ENCODE measurements at regions not wholly inside any gene's neighbourhood (a gene's known extent, or its start where the extent isn't known, plus 50 kb on each side); places are given as distances from the start of the nearest gene placed in this dataset.

DNA sequence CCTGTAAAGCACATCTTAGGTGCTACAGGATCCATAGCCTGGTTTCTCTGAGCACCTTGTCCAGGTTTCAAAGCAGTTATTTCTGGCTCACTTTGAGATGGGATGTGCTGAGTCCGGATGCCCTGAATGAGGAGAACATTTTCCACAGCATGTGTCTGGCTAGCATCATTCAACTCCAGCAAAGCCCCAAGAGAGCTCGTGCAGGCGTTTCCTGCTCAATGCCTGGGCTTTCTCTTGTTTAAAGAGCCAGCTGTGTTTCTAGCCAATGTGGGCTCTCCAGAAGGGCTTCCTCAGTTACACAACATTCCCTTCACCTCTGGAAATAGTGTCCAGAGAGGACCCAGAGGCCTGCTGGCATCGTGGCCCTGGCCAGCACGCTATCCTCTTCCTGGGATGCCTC is 411.7 kb downstream of the DMAC1 start:
- DNase-seq, result no peak

DNA sequence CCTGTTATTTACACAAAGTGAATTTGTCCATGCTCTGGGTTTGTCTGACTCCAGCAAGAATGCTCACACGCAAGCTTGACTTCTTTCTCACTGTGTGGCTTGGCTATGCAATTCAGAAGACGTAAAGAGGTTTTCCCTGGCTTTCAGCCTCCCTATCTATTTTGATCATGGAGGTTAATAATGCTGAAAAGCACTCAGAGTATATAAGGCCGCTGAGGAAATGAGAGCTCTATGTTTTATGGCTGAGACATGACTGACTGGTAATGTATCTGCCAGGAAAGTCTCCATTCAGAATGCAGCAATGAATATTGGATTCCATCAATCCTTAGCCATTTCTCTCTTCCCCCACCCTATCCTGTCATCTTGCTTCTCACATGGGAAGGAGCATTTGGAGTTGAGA is 417.3 kb downstream of the DMAC1 start:
- no peak for DNase-seq

DNA sequence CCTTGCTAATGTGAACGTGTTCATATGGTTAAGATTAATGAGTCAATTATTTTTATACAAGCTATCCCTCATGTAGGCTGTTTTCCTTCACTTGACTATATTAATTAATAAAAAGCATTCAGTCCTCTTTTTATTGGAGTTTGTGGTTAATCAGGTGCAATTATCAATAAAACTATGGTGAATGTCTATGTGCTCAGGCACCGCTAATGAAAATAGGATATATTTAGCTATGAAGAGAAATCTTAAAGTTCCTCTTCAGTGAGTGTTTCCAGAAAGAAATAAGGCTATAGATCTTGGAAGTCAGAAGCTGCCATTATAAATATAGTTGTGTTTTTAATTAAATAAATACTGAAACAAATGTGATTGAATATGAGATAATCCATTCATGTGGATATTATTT is 422.1 kb downstream of the DMAC1 start:
- DNase-seq, result no peak

DNA sequence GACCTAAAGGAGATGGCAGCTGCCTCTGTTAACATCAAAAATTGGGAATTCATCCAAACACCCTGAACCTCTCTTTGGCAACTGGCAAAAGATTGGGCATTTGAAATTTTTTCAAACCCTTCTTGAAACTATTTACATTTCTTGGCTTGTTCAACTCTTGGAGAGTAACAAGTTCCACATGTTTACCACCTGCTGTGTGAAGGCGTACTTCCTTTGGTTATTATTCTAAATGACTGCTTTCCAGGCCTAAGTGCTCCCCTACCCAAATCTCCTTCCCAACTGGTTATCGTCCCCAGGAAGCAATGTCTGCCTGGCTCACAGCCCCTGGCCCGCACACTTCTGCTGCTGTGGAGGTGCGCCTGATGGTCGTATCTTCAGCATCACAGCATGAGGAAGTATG is 422.7 kb downstream of the DMAC1 start:
- DNase-seq, result no peak

DNA sequence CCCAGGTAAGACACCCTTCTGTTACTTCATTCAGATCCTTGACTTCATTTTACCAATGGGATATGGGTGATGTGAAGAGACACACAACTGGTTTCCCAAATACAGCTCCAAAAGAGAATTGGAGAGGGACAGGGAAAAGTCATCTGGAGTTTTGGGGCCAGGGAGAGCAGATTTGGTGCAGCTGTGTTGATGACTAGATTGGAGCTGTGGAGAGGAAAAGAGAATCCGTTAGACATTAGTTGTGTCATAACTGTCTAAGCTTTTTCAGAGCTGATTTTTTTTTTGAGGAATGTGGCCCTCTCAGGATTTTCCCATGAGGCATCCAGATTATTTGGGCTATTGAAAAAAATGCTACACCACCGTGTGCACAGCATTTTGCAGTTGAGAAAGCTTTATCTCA is 423.4 kb downstream of the DMAC1 start:
- no peak for DNase-seq

DNA sequence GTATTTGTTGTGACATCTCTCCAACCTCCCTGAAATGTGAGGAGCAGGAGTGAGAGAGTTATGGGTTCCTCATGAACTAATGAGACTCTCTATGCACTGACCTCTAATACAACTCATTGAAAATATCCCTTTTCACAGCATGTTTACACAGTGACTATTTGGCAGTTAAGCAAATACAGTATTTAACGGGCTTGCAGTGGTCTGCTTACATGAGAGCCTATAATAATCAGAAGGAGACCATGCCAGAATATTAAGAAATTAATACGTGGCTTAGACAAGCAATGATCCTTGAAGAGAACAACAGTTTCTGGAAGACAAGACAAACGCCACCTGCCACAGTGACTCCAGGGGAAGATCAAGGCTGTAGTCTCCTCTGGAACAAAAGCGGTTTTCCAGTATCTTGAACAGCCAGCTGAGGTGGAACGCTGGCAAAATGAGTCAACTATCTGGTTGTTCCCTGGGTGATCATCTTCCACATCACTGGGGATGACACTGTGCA is 424.5 kb downstream of the DMAC1 start:
- no peak for DNase-seq

DNA sequence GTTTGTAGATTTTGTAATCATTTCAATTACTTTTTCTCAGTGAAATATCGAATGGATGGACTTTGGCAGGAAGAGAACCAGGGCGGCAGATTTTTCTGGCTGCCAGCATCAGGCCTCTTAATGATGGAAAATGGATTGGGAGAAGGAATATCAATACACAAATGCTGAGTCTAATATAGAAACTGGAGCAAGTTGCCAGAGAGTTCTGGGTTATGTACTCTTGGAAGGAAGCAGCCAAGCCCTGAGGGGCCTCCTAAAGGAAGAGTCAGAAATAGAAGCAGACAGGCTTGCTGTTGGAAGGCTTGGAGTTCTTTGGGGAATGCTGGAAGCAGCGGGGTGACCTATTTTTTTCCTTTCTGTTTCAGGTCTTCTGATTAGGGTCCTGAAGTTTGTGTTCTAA is 428.6 kb downstream of the DMAC1 start:
- DNase-seq, result no peak

DNA sequence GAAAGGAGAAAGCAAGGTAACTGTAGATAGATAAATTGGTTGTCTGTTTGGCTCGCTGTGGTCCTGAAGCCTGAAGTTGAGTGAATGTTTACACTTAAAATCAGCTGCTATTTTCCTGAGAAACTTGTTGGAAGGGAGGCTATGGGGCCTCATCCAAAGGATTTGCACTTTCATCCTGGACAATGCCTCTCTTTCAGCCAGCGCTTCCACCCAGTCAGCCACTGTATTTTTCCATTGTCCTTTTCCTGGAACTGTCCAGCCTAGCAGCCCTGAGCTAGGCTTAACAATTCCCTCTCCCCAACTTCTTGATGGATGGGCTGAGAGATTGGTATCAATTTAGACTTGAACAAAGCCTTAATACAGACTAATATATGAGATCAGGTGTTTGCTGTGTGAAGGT is 429.2 kb downstream of the DMAC1 start:
- DNase-seq, result no peak

DNA sequence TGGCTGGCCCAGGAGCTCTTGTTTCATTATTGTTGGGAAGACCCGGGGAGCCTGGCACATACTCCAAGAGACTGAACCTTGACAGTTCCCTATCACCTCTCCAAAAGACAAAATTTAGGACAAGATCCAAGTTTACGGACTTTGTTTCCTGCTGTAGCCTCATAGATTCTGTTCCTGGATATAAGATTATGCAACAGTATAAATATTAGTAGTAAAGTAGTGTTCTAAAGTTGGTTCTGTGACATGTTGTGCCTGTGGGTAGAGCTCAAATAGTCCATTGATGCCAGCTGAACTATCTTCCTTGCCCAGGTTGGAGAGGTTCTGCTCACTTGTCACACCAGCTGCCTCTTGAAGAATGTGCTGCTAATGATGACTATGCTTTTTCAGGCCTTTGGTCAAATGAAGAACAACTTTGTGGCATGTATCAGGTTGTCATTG is 430.2 kb downstream of the DMAC1 start:
- DNase-seq, result no peak

DNA sequence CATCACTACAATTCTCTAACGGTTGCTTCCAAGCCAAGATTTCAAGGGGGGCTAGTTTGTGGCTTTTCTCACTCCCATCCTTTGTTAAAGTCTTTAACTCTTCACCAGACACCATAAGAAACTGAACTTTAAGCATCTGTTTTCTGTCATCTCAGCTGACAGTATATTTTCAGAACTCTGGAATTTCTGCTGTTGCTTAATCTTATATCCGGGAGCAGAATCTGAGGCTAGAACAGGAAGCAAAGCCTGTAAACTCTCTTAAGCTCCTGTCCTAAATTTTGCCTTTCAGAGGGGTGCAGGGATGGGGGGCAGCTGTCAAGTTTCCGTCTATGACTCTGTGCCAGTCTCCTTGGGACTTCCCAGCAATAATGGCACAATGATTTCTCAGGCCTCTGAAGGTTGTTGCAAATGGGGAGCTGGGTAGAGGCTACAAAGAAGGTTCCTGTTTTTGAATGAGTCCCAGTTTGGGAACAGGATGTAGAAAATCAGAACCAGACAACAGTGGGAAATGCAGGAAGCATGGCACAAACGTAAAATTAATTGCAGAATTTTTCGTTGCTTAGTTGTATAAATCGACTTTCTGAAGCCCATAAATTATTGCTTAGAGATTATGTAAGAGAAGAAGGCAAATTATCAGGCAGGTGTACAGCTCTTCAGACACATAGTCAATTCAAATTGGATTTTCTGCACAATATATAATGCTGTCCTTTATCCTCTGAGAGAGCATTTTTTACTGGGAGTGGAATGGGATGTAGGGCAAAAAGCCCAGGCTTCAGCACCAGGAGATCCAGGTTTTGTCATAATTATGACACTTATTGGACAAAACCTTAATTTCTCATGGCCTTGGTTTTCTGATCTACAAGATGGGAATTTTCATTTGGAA is 430.9 kb downstream of the DMAC1 start:
- no peak for DNase-seq

DNA sequence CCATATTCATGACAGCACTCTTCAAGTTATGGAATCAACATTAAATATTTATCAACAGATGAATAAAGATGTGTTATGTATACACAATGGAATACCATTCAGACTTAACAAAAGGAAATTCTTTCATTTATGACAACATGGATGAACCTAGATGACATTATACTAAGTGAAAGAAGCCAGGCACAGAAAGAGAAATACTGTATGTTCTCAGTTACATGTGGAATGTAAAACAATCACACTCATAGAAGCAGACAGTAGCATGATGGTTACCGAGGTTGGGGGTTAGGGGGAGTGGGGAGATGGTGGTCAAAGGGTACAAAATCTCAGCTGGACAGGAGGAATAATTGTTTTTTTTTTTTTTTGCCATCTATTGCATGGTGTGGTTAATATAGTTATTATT is 431.9 kb downstream of the DMAC1 start:
- DNase-seq, result no peak

DNA sequence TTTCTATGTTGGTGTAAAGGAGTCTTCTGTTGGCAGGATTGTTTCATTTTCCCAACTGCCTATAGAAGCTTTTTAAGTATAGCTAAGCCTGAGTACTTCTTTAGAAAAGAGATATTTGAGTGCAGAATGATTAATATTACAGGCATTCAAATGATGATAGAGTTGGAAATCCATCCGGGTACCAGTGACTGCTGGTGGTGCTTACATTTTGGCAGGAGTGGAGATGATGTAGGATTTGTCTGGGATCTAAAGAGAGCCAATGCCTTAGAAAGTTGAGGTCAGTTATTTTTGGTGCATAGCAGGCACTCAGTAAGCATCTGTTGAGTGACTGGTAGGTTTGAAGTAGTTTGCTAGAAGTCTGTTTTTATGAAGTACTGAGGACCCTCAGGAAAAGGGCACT is 433.5 kb downstream of the DMAC1 start:
- DNase-seq, result no peak

DNA sequence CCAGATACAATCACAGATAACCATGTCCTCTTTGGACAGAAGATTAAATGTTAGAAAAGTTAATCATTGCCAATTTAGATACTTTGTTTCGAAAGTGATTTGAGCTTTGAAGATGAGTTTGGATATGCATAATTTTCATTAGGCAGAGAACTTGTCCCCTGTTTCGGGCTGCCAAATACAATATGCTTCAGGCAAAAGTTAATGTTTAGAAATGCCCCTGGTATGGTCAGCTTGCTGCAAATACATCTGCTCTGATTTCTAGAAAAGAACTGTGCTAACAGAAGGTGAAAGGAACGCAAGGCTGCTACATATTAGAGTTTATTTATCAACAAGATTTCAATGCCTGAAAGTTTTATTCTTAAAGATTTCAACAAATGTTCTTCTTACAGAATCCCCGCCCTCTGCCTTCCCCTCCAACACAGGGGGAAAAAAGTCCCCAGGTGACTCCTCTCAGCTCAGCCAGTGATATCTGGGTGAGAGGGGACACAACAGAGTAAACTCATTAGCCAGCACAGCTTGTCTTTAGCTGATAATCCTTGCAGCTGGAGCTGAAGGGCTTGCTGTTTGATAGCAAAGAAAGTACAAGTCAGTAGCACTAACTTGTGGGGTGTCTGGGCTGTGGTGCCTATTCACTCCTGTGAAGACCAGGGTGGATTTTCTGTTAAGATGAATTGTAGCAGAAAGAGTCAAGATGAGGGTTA is 435.7 kb downstream of the DMAC1 start:
- DNase-seq, result no peak

DNA sequence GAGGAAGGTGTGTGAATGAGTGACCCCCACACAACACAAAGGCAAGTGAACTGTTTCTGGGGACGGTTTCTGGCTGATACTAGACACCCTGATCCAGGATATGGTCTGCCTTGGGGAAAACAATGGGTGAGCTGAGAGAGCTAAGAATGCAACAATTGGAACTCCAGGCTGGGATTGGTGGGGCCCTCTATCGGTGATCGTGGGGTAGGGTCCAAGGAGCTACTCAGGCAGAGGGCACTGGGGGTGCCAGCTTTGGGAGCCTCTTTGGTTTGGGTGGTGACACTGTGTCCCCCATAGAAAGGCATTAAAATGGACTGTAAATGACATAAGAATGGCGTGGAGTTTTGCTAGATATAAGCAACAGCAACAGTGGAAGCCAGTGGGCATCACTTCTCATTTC is 439.1 kb downstream of the DMAC1 start:
- no peak for DNase-seq

DNA sequence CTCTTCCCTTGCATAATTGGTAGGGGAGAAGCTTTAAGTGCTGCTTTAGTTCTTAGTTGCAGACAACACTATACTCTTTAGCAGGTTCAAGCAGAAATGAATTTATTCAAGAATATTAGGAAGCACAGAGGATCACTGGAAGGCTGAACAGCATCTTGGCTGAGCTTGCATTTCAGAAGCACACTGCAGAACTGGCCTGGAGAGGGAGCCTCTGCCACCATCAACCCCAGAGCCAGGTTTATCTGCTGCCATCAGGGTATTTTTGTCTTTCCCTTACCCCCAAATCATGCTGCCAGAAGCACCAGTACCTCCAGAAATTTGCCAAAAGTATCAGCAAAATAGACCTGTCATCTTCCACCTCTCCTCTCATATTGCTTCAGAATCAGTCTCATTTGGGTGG is 440.7 kb downstream of the DMAC1 start:
- no peak for DNase-seq

DNA sequence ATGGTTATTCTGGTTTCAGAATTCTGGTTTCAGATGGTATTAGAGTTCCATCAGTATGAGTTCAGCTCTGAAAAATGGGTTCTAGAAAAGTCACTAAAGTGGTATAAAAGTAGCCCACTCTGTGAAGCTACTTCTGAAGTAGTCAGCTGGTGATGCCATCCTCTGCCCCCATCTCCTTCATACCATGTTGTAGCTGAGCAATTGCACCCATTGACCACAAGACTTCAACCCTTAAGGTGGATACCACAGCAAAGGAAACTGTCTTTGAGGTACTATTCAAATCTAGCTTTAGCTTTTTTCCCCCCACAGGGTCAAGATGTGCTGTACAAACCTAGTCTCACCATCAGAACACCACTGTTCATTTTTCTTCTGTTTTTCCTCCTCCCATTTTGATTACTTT is 444.9 kb downstream of the DMAC1 start:
- DNase-seq, result no peak

DNA sequence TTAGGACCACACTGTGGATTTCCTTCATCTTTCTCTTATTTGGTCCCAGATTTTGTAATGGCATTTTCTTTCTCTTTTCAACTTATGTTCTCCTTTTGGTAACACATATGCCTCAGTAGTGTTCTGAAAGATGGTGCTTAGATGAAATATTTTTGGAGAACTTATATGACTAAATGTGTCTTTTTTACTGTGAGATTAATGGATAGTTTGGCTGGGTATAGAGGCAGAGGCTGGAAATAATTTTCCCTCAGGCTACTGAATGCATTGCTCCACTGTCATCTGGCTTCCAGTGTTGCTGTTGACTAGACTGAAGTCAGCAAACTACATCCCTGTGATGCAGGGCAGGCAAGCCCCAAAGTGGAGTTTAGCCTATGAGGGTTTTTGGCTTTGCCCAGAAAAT is 450.9 kb downstream of the DMAC1 start:
- DNase-seq, result no peak

DNA sequence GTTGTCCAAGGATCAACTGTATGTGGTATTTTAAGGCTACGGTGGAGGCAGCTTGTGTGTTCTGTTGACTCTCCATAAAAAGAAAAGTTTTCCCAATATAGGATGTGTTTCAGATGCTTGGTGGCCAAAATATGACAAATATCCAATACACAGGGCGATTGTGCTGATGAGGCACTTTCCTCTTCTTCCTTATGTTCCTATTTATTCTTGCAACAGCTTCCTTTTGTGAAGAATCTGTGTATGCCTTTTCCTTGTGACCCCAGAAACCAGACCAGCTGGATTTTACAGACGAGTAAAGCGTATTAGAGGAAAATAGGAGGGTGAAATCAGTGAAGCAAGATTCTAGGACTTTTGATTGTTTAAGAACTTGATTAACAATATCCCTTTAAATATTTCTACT is 452.0 kb downstream of the DMAC1 start:
- DNase-seq, result no peak

DNA sequence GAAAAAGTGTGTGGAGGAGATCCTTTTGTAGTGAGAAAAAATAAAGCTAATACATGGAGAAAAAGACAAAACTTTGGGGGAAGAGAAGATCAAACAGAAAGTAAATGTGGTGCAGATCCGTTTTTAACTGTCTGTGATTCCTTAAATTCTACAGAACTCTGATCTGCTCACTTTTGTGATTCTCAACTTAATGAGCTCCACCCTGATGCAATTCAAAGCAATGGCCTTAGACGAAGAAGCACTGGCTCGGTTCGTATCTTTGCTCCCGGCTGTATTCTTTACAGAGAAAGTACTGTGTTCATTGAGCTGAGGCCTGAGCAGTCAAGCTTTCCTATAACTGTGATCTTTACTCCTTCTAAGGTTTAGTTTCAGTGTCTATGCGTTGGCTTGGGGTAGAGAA is 453.4 kb downstream of the DMAC1 start:
- no peak for DNase-seq

DNA sequence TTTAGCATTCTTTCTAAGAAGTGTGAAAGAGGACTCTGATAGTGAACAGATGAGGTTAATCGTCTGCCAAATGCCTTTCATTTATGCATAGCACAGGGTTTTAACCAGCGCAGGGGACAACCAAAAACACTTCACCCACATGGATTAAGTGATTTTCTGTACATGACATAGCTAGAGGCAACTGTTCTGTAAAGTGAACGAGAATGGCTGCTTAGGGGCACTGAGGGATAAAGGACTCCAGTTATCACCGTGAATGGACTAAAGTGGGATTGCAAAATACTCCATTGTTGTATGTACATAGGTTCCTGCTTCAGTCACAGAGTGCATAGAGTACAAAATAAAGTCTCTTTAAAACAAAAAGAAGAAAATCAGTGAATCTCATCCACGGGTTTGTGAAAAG is 456.8 kb downstream of the DMAC1 start:
- no peak for DNase-seq

DNA sequence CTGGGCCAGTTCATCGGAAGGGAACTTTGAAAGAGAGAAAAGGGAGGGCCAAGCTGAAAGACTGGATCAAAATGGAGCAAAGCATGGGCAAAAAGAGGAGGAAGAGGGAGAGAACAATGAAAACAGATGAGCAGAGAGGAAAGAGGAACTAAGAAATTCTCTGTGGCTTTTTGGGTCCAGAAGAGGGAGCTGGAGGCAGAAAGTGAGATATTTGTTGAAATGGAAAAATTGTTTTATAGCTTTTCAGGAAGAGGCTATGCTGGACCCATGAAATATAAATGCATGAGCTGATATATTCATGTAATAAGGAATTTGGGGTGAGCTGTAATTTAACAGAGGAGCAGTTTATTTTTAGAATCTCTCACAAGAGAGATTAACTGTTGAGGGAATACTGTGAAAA is 457.3 kb downstream of the DMAC1 start:
- no peak for DNase-seq

DNA sequence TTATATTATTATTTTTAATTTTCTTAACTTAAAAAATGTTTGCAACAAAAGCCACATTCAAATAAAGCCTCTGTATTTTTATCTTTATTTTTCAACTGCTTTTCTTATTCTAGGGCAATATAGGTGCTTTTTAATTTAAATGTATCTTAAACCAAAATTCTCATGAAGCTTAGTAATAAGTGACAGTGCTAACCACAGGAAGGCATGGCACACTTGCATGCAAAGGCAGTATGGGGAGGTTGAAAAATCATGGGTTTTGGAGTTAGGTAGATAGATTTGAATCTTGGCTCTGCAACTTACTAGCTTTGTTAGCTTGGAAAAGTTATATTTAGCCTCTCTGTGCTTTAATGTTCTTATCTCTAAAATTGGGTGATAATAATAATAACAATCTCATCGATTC is 458.0 kb downstream of the DMAC1 start:
- no peak for DNase-seq

DNA sequence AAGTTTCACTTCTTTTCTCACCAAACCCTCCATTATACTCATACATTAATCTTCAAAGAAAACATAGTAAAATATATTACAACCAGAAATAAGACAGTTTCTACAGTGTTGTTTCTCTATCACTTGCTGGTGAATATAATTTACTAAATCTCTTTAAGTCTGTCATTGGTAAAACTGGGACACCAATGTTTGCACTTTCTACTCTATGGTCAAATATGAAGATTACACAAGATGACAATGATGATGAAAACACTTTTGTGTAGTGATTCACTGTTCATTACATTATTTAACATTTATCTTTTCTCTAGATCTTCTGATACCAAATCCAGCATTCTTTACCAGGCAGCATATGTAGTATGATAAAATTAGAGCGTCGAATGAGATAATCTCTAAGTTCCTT is 459.1 kb downstream of the DMAC1 start:
- no peak for DNase-seq

DNA sequence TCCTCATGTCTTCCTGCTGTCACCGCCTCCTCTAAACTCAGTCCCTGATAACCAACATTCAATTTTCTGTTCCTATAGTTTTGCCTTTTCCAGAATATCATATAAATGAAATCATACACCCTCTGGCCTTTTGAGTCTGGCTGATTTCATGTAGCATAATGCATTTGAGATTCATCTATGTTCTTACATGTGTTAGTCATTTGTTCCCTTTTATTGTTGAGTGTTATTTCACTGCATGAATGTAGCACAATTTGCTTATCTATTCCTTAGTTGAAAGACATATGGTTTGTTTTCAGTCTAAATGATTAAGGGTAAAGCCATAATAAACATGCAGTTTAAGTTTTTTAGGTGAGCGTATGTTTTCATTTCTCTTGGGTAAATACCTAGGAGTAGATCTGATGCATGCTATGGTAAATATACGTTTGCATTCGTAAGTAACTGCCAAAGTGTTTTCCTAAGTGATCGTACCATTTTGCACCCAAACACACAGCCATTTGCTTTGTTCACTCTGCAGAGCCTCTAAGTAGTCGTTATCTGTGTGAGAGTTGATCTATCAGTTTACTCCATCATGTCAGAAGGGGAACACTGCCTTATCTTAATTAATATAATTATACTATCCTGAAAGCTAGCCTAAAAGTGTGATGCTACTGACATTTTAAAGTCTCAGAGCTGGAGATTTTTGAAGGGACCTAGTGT is 460.8 kb downstream of the DMAC1 start:
- no peak for DNase-seq
